BLaER1 (cell line): ENCODE measurements at regions not wholly inside any gene's neighbourhood (a gene's known extent, or its start where the extent isn't known, plus 50 kb on each side); places are given as distances from the start of the nearest gene placed in this dataset.

ENCODE experiments used
- H3K27ac ChIP-seq: shearing (Covaris generic); formaldehyde crosslinking; 2 replicates; pipeline ENCODE4 v1.8.1; 2022
- H3K27me3 ChIP-seq: shearing (Covaris generic); formaldehyde crosslinking; 2 replicates; pipeline ENCODE4 v1.8.1; 2022
- H3K36me3 ChIP-seq: shearing (Covaris generic); formaldehyde crosslinking; 2 replicates; pipeline ENCODE4 v1.8.1; 2022
- H3K4me1 ChIP-seq: shearing (Covaris generic); formaldehyde crosslinking; 2 replicates; pipeline ENCODE4 v1.8.1; 2022
- H3K4me2 ChIP-seq: shearing (Covaris generic); formaldehyde crosslinking; 2 replicates; pipeline ENCODE4 v1.8.1; 2022
- H3K4me3 ChIP-seq: shearing (Covaris generic); formaldehyde crosslinking; 2 replicates; pipeline ENCODE4 v1.8.1; 2022
- H3K9ac ChIP-seq: shearing (Covaris generic); formaldehyde crosslinking; 2 replicates; pipeline ENCODE4 v1.8.1; 2022
- H3K9me3 ChIP-seq: shearing (Covaris generic); formaldehyde crosslinking; 2 replicates; pipeline ENCODE4 v1.8.1; 2022
- H4K20me1 ChIP-seq: shearing (Covaris generic); formaldehyde crosslinking; 2 replicates; pipeline ENCODE4 v1.8.1; 2022
- Cebpa-rat ChIP-seq: shearing (Covaris generic); IDR thresholded peaks from 2 replicates; pipeline ENCODE4 v1.8.1; 2022

GRCh38 chr1:80258659-80259058, 1252.1 kb upstream of the ADGRL4 start:
- Histone ChIP-seq H3K4me1 (no peaks in the 10 kb centered on the region), H3K9me3 (peaks cover 18% of the 10 kb centered on the region; the same call in 1 of the 2 replicates), H4K20me1 (no peaks in the 10 kb centered on the region), H3K4me2 (no peak overlapping the region), H3K9ac (no peak overlapping the region), H3K4me3 (no peak overlapping the region), H3K36me3 (no peaks in the 10 kb centered on the region), H3K27ac (no peak overlapping the region), H3K27me3 (no peaks in the 10 kb centered on the region)
- no peak for TF ChIP-seq Cebpa-rat

- Histone ChIP-seq H3K4me2 (no peak overlapping the region), H3K4me3 (no peak overlapping the region), H3K27me3 (no peaks in the 10 kb centered on the region), H3K9ac (no peak overlapping the region), H3K4me1 (no peaks in the 10 kb centered on the region), H3K27ac (no peak overlapping the region), H4K20me1 (no peaks in the 10 kb centered on the region), H3K9me3 (peaks cover 8% of the 10 kb centered on the region), H3K36me3 (no peaks in the 10 kb centered on the region)
- no peak for TF ChIP-seq Cebpa-rat
Measured at GRCh38 chr1:80251591-80251990, 1245.1 kb upstream of the ADGRL4 start.

- H4K20me1 ChIP-seq, result no peaks in the 10 kb centered on the region
- no peaks in the 10 kb centered on the region for H3K27me3 ChIP-seq
- H3K9ac ChIP-seq, result no peak overlapping the region
- no peak overlapping the region for H3K4me2 ChIP-seq
- no peaks in the 10 kb centered on the region for H3K4me1 ChIP-seq
- peaks cover 8% of the 10 kb centered on the region for H3K9me3 ChIP-seq
- no peak for TF ChIP-seq Cebpa-rat
- H3K36me3 ChIP-seq, result no peaks in the 10 kb centered on the region
- no peak overlapping the region for H3K27ac ChIP-seq
- no peak overlapping the region for H3K4me3 ChIP-seq
Measured at GRCh38 chr1:80251171-80251570, 1244.6 kb upstream of the ADGRL4 start.

- peaks cover 8% of the 10 kb centered on the region for H3K9me3 ChIP-seq
- H3K27me3 ChIP-seq, result no peaks in the 10 kb centered on the region
- H3K27ac ChIP-seq, result no peak overlapping the region
- no peaks in the 10 kb centered on the region for H3K4me1 ChIP-seq
- H3K36me3 ChIP-seq, result no peaks in the 10 kb centered on the region
- H4K20me1 ChIP-seq, result no peaks in the 10 kb centered on the region
- H3K4me2 ChIP-seq, result no peak overlapping the region
- H3K9ac ChIP-seq, result no peak overlapping the region
- no peak overlapping the region for H3K4me3 ChIP-seq
- no peak for TF ChIP-seq Cebpa-rat
Measured at GRCh38 chr1:80250573-80251168, 1244.1 kb upstream of the ADGRL4 start.

- no peak overlapping the region for H3K27ac ChIP-seq
Measured at GRCh38 chr1:80249699-80250098, 1243.2 kb upstream of the ADGRL4 start.

GRCh38 chr1:80248886-80249285, 1242.4 kb upstream of the ADGRL4 start:
- no peaks in the 10 kb centered on the region for H3K4me1 ChIP-seq
- no peak overlapping the region for H3K4me3 ChIP-seq
- no peaks in the 10 kb centered on the region for H3K36me3 ChIP-seq
- no peak for TF ChIP-seq Cebpa-rat
- peaks cover 8% of the 10 kb centered on the region for H3K9me3 ChIP-seq
- H3K4me2 ChIP-seq, result no peak overlapping the region
- no peak overlapping the region for H3K27ac ChIP-seq
- no peaks in the 10 kb centered on the region for H3K27me3 ChIP-seq
- no peak overlapping the region for H3K9ac ChIP-seq
- H4K20me1 ChIP-seq, result no peaks in the 10 kb centered on the region

More at GRCh38 chr1:80249699-80250098, 1243.2 kb upstream of the ADGRL4 start:
- Histone ChIP-seq H3K9me3 (peaks cover 8% of the 10 kb centered on the region), H3K4me3 (no peak overlapping the region), H3K36me3 (no peaks in the 10 kb centered on the region), H3K4me2 (no peak overlapping the region), H3K4me1 (no peaks in the 10 kb centered on the region), H3K9ac (no peak overlapping the region), H4K20me1 (no peaks in the 10 kb centered on the region), H3K27me3 (no peaks in the 10 kb centered on the region)
- no peak for TF ChIP-seq Cebpa-rat

- no peak for TF ChIP-seq Cebpa-rat
- no peaks in the 10 kb centered on the region for H3K36me3 ChIP-seq
- no peak overlapping the region for H3K27ac ChIP-seq
- H3K27me3 ChIP-seq, result no peaks in the 10 kb centered on the region
- H3K4me1 ChIP-seq, result no peaks in the 10 kb centered on the region
- peaks cover 8% of the 10 kb centered on the region for H3K9me3 ChIP-seq
- H3K4me3 ChIP-seq, result no peak overlapping the region
- no peaks in the 10 kb centered on the region for H4K20me1 ChIP-seq
- no peak overlapping the region for H3K9ac ChIP-seq
- no peak overlapping the region for H3K4me2 ChIP-seq
Measured at GRCh38 chr1:80245813-80246212, 1239.3 kb upstream of the ADGRL4 start.

- Histone ChIP-seq H3K4me3 (no peak overlapping the region), H4K20me1 (no peaks in the 10 kb centered on the region), H3K9me3 (peaks cover under 1% of the 10 kb centered on the region; the same call in 1 of the 2 replicates), H3K27me3 (no peaks in the 10 kb centered on the region), H3K4me2 (no peak overlapping the region), H3K9ac (no peak overlapping the region), H3K36me3 (no peaks in the 10 kb centered on the region), H3K4me1 (no peaks in the 10 kb centered on the region), H3K27ac (no peak overlapping the region)
- no peak for TF ChIP-seq Cebpa-rat
Measured at GRCh38 chr1:80244372-80244771, 1237.8 kb upstream of the ADGRL4 start.

GRCh38 chr1:80241566-80241965, 1235.0 kb upstream of the ADGRL4 start:
- H3K27me3 ChIP-seq, result no peaks in the 10 kb centered on the region
- H3K4me3 ChIP-seq, result no peak overlapping the region
- H4K20me1 ChIP-seq, result no peaks in the 10 kb centered on the region
- no peaks in the 10 kb centered on the region for H3K9me3 ChIP-seq
- H3K27ac ChIP-seq, result no peak overlapping the region
- no peak overlapping the region for H3K4me2 ChIP-seq
- H3K4me1 ChIP-seq, result no peaks in the 10 kb centered on the region
- TF ChIP-seq Cebpa-rat, result no peak
- H3K9ac ChIP-seq, result no peak overlapping the region
- no peaks in the 10 kb centered on the region for H3K36me3 ChIP-seq

GRCh38 chr1:80225510-80225909, 1219.0 kb upstream of the ADGRL4 start:
- no peak overlapping the region for H3K27ac ChIP-seq
- H3K9ac ChIP-seq, result no peak overlapping the region
- no peaks in the 10 kb centered on the region for H3K9me3 ChIP-seq
- H3K4me2 ChIP-seq, result no peak overlapping the region
- H3K4me1 ChIP-seq, result no peaks in the 10 kb centered on the region
- TF ChIP-seq Cebpa-rat, result no peak
- no peak overlapping the region for H3K4me3 ChIP-seq
- no peaks in the 10 kb centered on the region for H3K36me3 ChIP-seq
- H4K20me1 ChIP-seq, result no peaks in the 10 kb centered on the region
- H3K27me3 ChIP-seq, result no peaks in the 10 kb centered on the region

GRCh38 chr1:80221319-80221718, 1214.8 kb upstream of the ADGRL4 start:
- TF ChIP-seq Cebpa-rat, result no peak
- no peak overlapping the region for H3K4me2 ChIP-seq
- no peak overlapping the region for H3K9ac ChIP-seq
- H4K20me1 ChIP-seq, result no peaks in the 10 kb centered on the region
- H3K27ac ChIP-seq, result no peak overlapping the region
- no peaks in the 10 kb centered on the region for H3K27me3 ChIP-seq
- H3K9me3 ChIP-seq, result no peaks in the 10 kb centered on the region
- H3K4me1 ChIP-seq, result no peaks in the 10 kb centered on the region
- no peak overlapping the region for H3K4me3 ChIP-seq
- H3K36me3 ChIP-seq, result no peaks in the 10 kb centered on the region
